K562 (cell line): ENCODE measurements at regions not wholly inside any gene's neighbourhood (a gene's known extent, or its start where the extent isn't known, plus 50 kb on each side); places are given as distances from the start of the nearest gene placed in this dataset.

Source experiments
- ATAC-seq: fragments of 200-7000 bp; cut with Tn5 transposase; 3 replicates; pipeline ENCODE4 v1.9.1; 2020; ENCODE audit warnings: moderate library complexity
- BruUV-seq: library from RNA; stranded (reverse); fragments of 400-500 nt; replicated peaks from 2 replicates; lab custom pipeline; 2021; lab: Mats Ljungman, UMichigan
- CTCF ChIA-PET: fragments of 300-600 bp; formaldehyde crosslinking; extraction: SDS; loops from one replicate; lab custom pipeline; 2021; ENCODE audit warnings: low intra/inter-chr PET ratio; lab: Yijun Ruan, JAX
- POLR2A ChIA-PET: fragments of 300-600, 350-650 bp; sonication (Branson Sonifier 250); formaldehyde crosslinking; extraction: SDS; loops from one replicate; lab custom pipeline; 2021; ENCODE audit warnings: antibody characterized with exemption, inconsistent platforms; lab: Yijun Ruan, JAX
- DNase-seq, 4 experiments: peaks; one replicate each; pipeline versions ENCODE4 v3.0.0 to v3.0.0-alpha.2; 2011 to 2018; ENCODE audit warnings: low spot score in 3 of 4, mixed read lengths in 3 of 4; ENCODE audit errors: extremely low read depth in 1 of 4
- FAIRE-seq: peaks from 2 replicates; lab custom pipeline; 2011; peaks lifted over from hg19 to GRCh38; lab: Jason Lieb, UNC
- H2AFZ ChIP-seq: 2 replicates; pipeline ENCODE4 v1.6.0; 2011; ENCODE audit warnings: low read depth, low read length, control low read depth, inconsistent platforms
- H3K27ac ChIP-seq: fragments of 200-600 bp; 3 replicates; pipeline ENCODE4 v1.8.0; 2011; ENCODE audit warnings: low read depth, mild to moderate bottlenecking, control low read depth, inconsistent platforms, low read length, moderate library complexity, mixed read lengths; ENCODE audit errors: extremely low read depth
- H3K27me3 ChIP-seq, 2 experiments: fragments of 300-600 bp in 1 of 2; 2 replicates in 1 of 2; 3 replicates in 1 of 2; pipeline versions ENCODE4 v1.6.0 to v1.8.0; 2011; ENCODE audit warnings: inconsistent platforms in 2 of 2, low read length in 2 of 2, mild to moderate bottlenecking in 1 of 2, mixed read lengths in 1 of 2, moderate library complexity in 1 of 2; ENCODE audit not compliant: control insufficient read depth in 2 of 2, insufficient read depth in 2 of 2
- H3K36me3 ChIP-seq: fragments of 300-600 bp; 3 replicates; pipeline ENCODE4 v1.8.0; 2011; ENCODE audit warnings: mild to moderate bottlenecking, low read length, inconsistent platforms; ENCODE audit not compliant: control insufficient read depth, insufficient read depth
- H3K4me1 ChIP-seq, 2 experiments: fragments of 200-600 bp in 1 of 2; replicated peaks in 1 of 2; 2 replicates in 1 of 2; 3 replicates in 1 of 2; pipeline versions ENCODE4 v1.5.1 to v1.8.0; 2011; ENCODE audit warnings: inconsistent platforms in 2 of 2, low read length in 2 of 2, mild to moderate bottlenecking in 1 of 2, mixed read lengths in 1 of 2, moderate library complexity in 1 of 2; ENCODE audit not compliant: control insufficient read depth in 2 of 2, insufficient read depth in 2 of 2
- H3K4me2 ChIP-seq: 2 replicates; pipeline ENCODE4 v1.6.1; 2011; ENCODE audit warnings: low read length, control low read depth, inconsistent platforms, mixed read lengths; ENCODE audit not compliant: insufficient read depth
- H3K4me3 ChIP-seq: fragments of 200-600 bp; sonication (generic), shearing (Covaris generic); 2 replicates; pipeline ENCODE4 v1.5.1; 2016; ENCODE audit warnings: control low read depth, inconsistent platforms
- H3K79me2 ChIP-seq: fragments of 200-600 bp; 3 replicates; pipeline ENCODE4 v1.8.0; 2011; ENCODE audit warnings: low read length, inconsistent platforms; ENCODE audit not compliant: control insufficient read depth, insufficient read depth
- H3K9ac ChIP-seq, 2 experiments: 2 replicates each; pipeline versions ENCODE4 v1.6.0 to v1.6.1; 2011; ENCODE audit warnings: low read depth in 2 of 2, low read length in 2 of 2, control low read depth in 1 of 2, inconsistent platforms in 1 of 2, mild to moderate bottlenecking in 1 of 2, mixed read lengths in 1 of 2; ENCODE audit not compliant: insufficient read depth in 1 of 2
- H3K9me1 ChIP-seq: one replicate; pipeline ENCODE4 v1.6.0; 2011; ENCODE audit warnings: inconsistent platforms, mild to moderate bottlenecking, low read length, moderate library complexity; ENCODE audit not compliant: control insufficient read depth, insufficient read depth
- H3K9me3 ChIP-seq: replicated peaks from 2 replicates; pipeline ENCODE4 v1.5.1; 2011; ENCODE audit warnings: low read depth, low read length, inconsistent platforms; ENCODE audit not compliant: control insufficient read depth, insufficient read depth
- H4K20me1 ChIP-seq: replicated peaks from 2 replicates; pipeline ENCODE4 v1.6.1; 2011; ENCODE audit warnings: low read length, inconsistent platforms, mixed read lengths; ENCODE audit not compliant: control insufficient read depth, insufficient read depth
- FOXJ2 ChIP-seq: fragments of 200-800 bp; sonication (Bioruptor generic); IDR thresholded peaks from 2 replicates; pipeline ENCODE4 v1.6.1; 2016; ENCODE audit warnings: missing genetic modification characterization, missing compliant biosample characterization
- KLF1 ChIP-seq: fragments of 450-650 bp; IDR thresholded peaks from 2 replicates; pipeline ENCODE4 v1.6.1; 2016; ENCODE audit warnings: missing genetic modification characterization, missing compliant biosample characterization
- MAZ ChIP-seq, 2 experiments: fragments of 450-650 bp in 1 of 2; sonication (generic) in 1 of 2; formaldehyde crosslinking; IDR thresholded peaks in 1 of 2; conservative IDR thresholded peaks in 1 of 2; 2 replicates each; pipeline versions ENCODE4 v1.4.0 to v1.5.0; 2020; ENCODE audit warnings: mild to moderate bottlenecking in 1 of 2, missing genetic modification reagents in 1 of 2
- TEAD1 ChIP-seq, 2 experiments: fragments of 450-650 bp in 1 of 2; sonication (generic) in 1 of 2; formaldehyde crosslinking; IDR thresholded peaks; 2 replicates each; pipeline versions ENCODE4 v1.4.0 to v1.8.0; 2020 to 2022; ENCODE audit warnings: mild to moderate bottlenecking in 2 of 2, missing genetic modification reagents in 1 of 2
- ZNF165 ChIP-seq: fragments of 250-450 bp; sonication (Bioruptor Pico); IDR thresholded peaks from 2 replicates; pipeline ENCODE4 v1.4.0; 2020; ENCODE audit warnings: borderline replicate concordance
- ZNF584 ChIP-seq: fragments of 200-800 bp; sonication (Bioruptor generic); IDR thresholded peaks from 2 replicates; pipeline ENCODE4 v1.6.1; 2016; ENCODE audit warnings: low read depth, mild to moderate bottlenecking, missing genetic modification characterization, missing compliant biosample characterization
- in situ Hi-C: fragments of 300-500 bp; cut with MboI; formaldehyde crosslinking; loops from 4 replicates; pipeline ENCODE4 v1.15.0; 2018; ENCODE audit warnings: inconsistent platforms, mixed read lengths
- intact Hi-C: fragments of 100-400 bp; cut with micrococcal nuclease; formaldehyde crosslinking; loops from 2 replicates; pipeline ENCODE4 v1.14.2; 2022
- TF ChIP-seq, protein P1 (sequence below): IDR thresholded peaks from 2 replicates; pipeline ENCODE4 v1.6.1; 2011; ENCODE audit warnings: borderline replicate concordance, low read depth, mild to moderate bottlenecking, moderate library complexity, low read length; ENCODE audit not compliant: insufficient read depth, poor library complexity, severe bottlenecking
- TF ChIP-seq, protein P2 (sequence below): fragments of 250-450 bp; sonication (Bioruptor Pico); IDR thresholded peaks from 2 replicates; pipeline ENCODE4 v1.5.0; 2021

DNA sequence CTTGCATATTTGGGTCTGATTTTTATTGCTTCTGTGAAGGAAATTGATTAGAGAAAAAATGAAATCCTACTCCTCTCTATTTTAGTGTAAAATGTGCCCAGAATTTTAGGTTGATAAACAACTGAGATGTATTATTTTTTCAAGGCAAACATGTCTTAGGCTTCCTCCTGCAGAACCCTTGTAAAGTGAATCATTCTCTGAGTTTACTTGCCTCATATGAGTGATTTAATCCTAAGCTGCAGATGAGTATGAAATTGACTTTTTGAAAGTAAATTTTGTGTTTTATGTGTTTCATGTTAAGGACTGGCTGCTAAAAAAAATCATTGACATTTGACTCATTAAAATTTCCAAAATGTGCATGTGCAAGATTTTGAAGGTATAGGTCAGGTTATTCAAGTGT, 138.5 kb upstream of the PHACTR1 start:
- H3K27me3 ChIP-seq = no peaks in the 10 kb centered on the region
- POLR2A ChIA-PET = interaction anchor here (0.6 kb wide), 1 partner anchor 1002 kb away, joined by 3 read pairs; no protein-coding TSS in a partner anchor
- intact Hi-C loops = no loop called here
- H3K4me2 ChIP-seq = no peak overlapping the region
- DNase-seq = no peak
- no peaks in the 10 kb centered on the region for H3K79me2 ChIP-seq
- H3K4me1 ChIP-seq = no peaks in the 10 kb centered on the region
- no peaks in the 10 kb centered on the region for H3K9me1 ChIP-seq
- no peaks in the 10 kb centered on the region for H3K36me3 ChIP-seq
- no peak for ATAC-seq
- no peak overlapping the region for H2AFZ ChIP-seq
- no peak for TF ChIP-seq MAZ (CRISPR knock-in tag; conservative IDR thresholded peaks at IDR 0.05 in 1 of 2, IDR thresholded peaks at IDR 0.05 in 1 of 2)
- TF ChIP-seq, protein P1, sequence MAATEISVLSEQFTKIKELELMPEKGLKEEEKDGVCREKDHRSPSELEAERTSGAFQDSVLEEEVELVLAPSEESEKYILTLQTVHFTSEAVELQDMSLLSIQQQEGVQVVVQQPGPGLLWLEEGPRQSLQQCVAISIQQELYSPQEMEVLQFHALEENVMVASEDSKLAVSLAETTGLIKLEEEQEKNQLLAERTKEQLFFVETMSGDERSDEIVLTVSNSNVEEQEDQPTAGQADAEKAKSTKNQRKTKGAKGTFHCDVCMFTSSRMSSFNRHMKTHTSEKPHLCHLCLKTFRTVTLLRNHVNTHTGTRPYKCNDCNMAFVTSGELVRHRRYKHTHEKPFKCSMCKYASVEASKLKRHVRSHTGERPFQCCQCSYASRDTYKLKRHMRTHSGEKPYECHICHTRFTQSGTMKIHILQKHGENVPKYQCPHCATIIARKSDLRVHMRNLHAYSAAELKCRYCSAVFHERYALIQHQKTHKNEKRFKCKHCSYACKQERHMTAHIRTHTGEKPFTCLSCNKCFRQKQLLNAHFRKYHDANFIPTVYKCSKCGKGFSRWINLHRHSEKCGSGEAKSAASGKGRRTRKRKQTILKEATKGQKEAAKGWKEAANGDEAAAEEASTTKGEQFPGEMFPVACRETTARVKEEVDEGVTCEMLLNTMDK = no peak
- no peak for TF ChIP-seq ZNF165 (CRISPR knock-in tag)
- no peak for TF ChIP-seq ZNF584 (CRISPR knock-in tag)
- TF ChIP-seq, protein P2, sequence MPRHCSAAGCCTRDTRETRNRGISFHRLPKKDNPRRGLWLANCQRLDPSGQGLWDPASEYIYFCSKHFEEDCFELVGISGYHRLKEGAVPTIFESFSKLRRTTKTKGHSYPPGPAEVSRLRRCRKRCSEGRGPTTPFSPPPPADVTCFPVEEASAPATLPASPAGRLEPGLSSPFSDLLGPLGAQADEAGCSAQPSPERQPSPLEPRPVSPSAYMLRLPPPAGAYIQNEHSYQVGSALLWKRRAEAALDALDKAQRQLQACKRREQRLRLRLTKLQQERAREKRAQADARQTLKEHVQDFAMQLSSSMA (CRISPR knock-in tag) = no peak
- TF ChIP-seq FOXJ2 (tag) = no peak
- TF ChIP-seq KLF1 (tag) = no peak
- TF ChIP-seq TEAD1 (CRISPR knock-in tag; IDR thresholded peaks at IDR 0.05) = no peak
- no peak overlapping the region for H3K9ac ChIP-seq
- no peak overlapping the region for H3K4me3 ChIP-seq
- no peaks in the 10 kb centered on the region for H4K20me1 ChIP-seq
- FAIRE-seq = peak; percentile 19
- no peaks in the 10 kb centered on the region for H3K9me3 ChIP-seq
- in situ Hi-C loops = no loop called here
- no peak overlapping the region for H3K27ac ChIP-seq
- CTCF ChIA-PET = no interaction called here
- no TSS peak for BruUV-seq
